ENCODE measurements at regions not wholly inside any gene's neighbourhood (a gene's known extent, or its start where the extent isn't known, plus 50 kb on each side); places are given as distances from the start of the nearest gene placed in this dataset.

- DNase-seq, result no peak
These were observed 1006.6 kb upstream of the LRRN3 start for GRCh38 chr7:110084181-110084807.

GRCh38 chr7:110090110-110090820 is 1000.7 kb upstream of the LRRN3 start:
- DNase-seq, result no peak

- no peak for DNase-seq
These were observed 995.4 kb upstream of the LRRN3 start for GRCh38 chr7:110095372-110096052.

- no peak for DNase-seq
These were observed 986.7 kb upstream of the LRRN3 start for GRCh38 chr7:110104243-110104642.

GRCh38 chr7:110105307-110105706 is 985.6 kb upstream of the LRRN3 start:
- peak; percentile 81 to 94 for DNase-seq

- DNase-seq, result no peak
These were observed 985.1 kb upstream of the LRRN3 start for GRCh38 chr7:110105840-110106239.

- DNase-seq, result no peak
These were observed 970.9 kb upstream of the LRRN3 start for GRCh38 chr7:110119883-110120581.

GRCh38 chr7:110129159-110129558 is 961.8 kb upstream of the LRRN3 start:
- DNase-seq, result no peak

- DNase-seq, result no peak
These were observed 960.3 kb upstream of the LRRN3 start for GRCh38 chr7:110130669-110131068.

- DNase-seq, result no peak
These were observed 959.6 kb upstream of the LRRN3 start for GRCh38 chr7:110131344-110131743.

GRCh38 chr7:110139056-110139455 is 951.9 kb upstream of the LRRN3 start:
- no peak for DNase-seq

GRCh38 chr7:110142939-110143526 is 947.9 kb upstream of the LRRN3 start:
- DNase-seq, result no peak

- no peak for DNase-seq
These were observed 946.3 kb upstream of the LRRN3 start for GRCh38 chr7:110144599-110144998.

GRCh38 chr7:110148054-110148453 is 942.9 kb upstream of the LRRN3 start:
- no peak for DNase-seq

- DNase-seq, result no peak
These were observed 937.7 kb upstream of the LRRN3 start for GRCh38 chr7:110153222-110153621.

- no peak for DNase-seq
These were observed 934.4 kb upstream of the LRRN3 start for GRCh38 chr7:110156511-110156910.

GRCh38 chr7:110157631-110158362 is 933.1 kb upstream of the LRRN3 start:
- DNase-seq, result no peak

- no peak for DNase-seq
These were observed 922.9 kb upstream of the LRRN3 start for GRCh38 chr7:110168010-110168409.

GRCh38 chr7:110170841-110171240 is 920.1 kb upstream of the LRRN3 start:
- DNase-seq, result no peak

- no peak for DNase-seq
These were observed 913.5 kb upstream of the LRRN3 start for GRCh38 chr7:110177463-110177862.

- DNase-seq, result no peak
These were observed 911.9 kb upstream of the LRRN3 start for GRCh38 chr7:110179037-110179436.

- no peak for DNase-seq
These were observed 909.2 kb upstream of the LRRN3 start for GRCh38 chr7:110181768-110182167.
